ENCODE measurements at regions not wholly inside any gene's neighbourhood (a gene's known extent, or its start where the extent isn't known, plus 50 kb on each side); places are given as distances from the start of the nearest gene placed in this dataset.

DNA sequence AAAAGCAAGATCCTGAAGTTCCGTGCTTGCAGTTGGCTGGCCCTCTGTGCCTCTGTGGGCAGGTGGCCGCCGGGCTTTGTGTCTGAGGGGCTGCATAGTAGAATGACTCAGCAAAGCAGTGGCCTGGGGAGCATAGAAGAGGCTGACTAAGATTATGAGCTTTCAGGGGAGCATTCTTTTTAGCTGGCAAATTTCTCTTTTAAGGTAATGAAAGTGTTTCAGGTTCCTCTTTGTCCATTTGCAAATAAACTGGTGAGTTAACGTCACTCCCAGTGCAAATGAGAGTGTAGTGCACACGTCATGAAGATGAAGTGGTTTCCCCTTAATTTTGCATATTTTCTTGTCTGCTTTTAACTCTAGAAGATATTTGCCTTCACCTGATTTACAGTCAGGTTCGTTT is 98.6 kb downstream of the BCL2L11 start:
- TF ChIP-seq CTCF (IDR thresholded peaks at IDR 0.05; ENCODE audit: insufficient read depth, low read length) (no peak), GABPA (IDR thresholded peaks at IDR 0.05; ENCODE audit: low read depth) (no peak), POLR2AphosphoS5 (IDR thresholded peaks at IDR 0.05; ENCODE audit: low read depth) (no peak), SPI1 (IDR thresholded peaks at IDR 0.05; ENCODE audit: borderline replicate concordance, low read depth) (no peak)
- TF ChIP-seq, protein P1, sequence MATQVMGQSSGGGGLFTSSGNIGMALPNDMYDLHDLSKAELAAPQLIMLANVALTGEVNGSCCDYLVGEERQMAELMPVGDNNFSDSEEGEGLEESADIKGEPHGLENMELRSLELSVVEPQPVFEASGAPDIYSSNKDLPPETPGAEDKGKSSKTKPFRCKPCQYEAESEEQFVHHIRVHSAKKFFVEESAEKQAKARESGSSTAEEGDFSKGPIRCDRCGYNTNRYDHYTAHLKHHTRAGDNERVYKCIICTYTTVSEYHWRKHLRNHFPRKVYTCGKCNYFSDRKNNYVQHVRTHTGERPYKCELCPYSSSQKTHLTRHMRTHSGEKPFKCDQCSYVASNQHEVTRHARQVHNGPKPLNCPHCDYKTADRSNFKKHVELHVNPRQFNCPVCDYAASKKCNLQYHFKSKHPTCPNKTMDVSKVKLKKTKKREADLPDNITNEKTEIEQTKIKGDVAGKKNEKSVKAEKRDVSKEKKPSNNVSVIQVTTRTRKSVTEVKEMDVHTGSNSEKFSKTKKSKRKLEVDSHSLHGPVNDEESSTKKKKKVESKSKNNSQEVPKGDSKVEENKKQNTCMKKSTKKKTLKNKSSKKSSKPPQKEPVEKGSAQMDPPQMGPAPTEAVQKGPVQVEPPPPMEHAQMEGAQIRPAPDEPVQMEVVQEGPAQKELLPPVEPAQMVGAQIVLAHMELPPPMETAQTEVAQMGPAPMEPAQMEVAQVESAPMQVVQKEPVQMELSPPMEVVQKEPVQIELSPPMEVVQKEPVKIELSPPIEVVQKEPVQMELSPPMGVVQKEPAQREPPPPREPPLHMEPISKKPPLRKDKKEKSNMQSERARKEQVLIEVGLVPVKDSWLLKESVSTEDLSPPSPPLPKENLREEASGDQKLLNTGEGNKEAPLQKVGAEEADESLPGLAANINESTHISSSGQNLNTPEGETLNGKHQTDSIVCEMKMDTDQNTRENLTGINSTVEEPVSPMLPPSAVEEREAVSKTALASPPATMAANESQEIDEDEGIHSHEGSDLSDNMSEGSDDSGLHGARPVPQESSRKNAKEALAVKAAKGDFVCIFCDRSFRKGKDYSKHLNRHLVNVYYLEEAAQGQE (IDR thresholded peaks at IDR 0.05; ENCODE audit: insufficient replicate concordance, low read depth): no peak
